ENCODE measurements at regions not wholly inside any gene's neighbourhood (a gene's known extent, or its start where the extent isn't known, plus 50 kb on each side); places are given as distances from the start of the nearest gene placed in this dataset.

DNA sequence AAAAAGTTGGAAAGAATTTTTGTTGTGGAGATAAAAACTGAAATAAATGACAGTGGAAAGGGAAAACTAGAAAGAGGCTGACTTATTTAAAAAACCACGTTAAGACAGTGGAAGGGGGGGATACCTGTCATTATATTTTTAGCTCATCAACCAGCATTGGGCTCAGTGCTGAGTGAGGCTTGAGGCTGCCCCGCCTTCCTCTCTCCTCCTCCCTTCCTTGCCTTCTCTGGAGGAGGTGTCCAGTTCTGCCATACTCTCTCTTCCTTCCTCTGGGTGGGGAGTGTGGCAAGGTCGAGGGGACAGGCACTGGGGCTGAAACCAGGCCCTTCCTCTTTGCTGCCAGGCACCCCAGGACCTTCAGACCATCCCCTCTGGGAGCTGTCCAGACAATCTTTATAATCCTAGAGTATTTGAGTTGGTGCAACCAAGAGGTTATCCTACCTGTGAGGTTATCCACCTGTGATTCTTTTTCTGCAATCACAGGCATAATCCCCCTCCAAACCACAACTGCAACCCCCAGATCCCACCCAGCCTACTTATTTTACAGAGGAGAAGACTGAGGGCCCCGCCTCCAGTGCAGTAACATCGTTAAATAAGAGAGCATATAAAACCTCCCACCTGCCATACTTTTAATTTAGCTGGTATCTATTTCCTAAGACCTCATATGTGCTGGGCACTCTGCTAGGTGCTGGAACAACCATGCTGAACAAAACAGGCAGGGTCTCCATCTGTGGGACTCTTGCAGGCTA lies 578.5 kb downstream of the BUD13 start:
- peak overlapping the region in 1 of 4 donors; percentile 52 for H3K4me3 ChIP-seq

DNA sequence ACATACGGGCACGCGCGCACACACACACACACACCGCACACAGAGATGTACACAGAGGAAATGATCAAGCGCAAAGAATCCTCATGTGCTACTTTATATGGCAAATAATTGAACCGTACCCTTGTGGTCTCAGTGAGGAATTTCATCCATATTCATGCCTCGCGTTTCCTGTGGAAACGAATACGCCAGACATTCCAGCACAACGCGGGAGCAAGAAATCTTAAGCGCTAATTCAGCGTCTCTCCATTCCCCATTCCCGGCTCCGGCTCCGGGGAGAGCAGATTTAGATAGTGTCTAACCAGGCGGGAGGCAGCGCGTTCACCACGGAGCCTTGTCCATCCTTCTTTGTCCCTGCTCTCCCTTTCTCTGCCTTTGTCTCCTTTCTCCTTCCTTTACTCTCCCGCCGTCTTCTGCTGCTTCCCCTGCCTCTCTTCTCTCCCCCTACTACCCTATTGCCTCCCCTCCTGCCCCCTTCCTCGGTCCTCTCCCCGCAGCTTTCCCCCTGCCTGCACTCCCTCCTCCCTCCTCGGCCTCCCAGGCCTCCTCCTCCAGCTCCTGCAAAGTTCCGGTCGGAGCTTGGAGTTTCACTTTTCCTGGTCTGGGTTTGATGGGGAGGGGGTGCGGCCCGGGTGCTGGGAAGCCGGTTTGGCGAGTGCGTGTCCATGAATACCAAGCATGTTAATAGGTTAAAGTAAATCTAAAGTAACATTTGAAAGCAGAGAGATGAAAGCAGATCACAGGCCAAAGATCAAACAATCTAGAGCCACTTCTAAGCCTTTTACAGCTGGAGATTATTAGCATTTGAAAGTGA lies 579.3 kb downstream of the BUD13 start:
- peaks cover 3 to 4% of the 10 kb centered on the region in 2 donors for H3K4me1 ChIP-seq
- no peak for TF ChIP-seq POLR2A (IDR thresholded peaks at IDR 0.05)
- TF ChIP-seq, protein P1, sequence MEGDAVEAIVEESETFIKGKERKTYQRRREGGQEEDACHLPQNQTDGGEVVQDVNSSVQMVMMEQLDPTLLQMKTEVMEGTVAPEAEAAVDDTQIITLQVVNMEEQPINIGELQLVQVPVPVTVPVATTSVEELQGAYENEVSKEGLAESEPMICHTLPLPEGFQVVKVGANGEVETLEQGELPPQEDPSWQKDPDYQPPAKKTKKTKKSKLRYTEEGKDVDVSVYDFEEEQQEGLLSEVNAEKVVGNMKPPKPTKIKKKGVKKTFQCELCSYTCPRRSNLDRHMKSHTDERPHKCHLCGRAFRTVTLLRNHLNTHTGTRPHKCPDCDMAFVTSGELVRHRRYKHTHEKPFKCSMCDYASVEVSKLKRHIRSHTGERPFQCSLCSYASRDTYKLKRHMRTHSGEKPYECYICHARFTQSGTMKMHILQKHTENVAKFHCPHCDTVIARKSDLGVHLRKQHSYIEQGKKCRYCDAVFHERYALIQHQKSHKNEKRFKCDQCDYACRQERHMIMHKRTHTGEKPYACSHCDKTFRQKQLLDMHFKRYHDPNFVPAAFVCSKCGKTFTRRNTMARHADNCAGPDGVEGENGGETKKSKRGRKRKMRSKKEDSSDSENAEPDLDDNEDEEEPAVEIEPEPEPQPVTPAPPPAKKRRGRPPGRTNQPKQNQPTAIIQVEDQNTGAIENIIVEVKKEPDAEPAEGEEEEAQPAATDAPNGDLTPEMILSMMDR (IDR thresholded peaks at IDR 0.05 in 4 of 5, conservative IDR thresholded peaks at IDR 0.05 in 1 of 5), result no peak
- peaks cover 23 to 29% (median 26%) of the 10 kb centered on the region in 3 donors for H3K27me3 ChIP-seq
- H3K36me3 ChIP-seq, result no peaks in the 10 kb centered on the region
- peak overlapping the region; percentile 33 to 52 (median 38) for H3K4me3 ChIP-seq
- peak overlapping the region in 1 of 4 donors; percentile 22 for H3K27ac ChIP-seq
- no peaks in the 10 kb centered on the region for H3K9me3 ChIP-seq
- in situ Hi-C loops (cut with MboI; ENCODE audit: low sequenced_read_pairs in 4 of 4) (no loop called here), intact Hi-C loops (cut with DNase I; ENCODE audit: low total_unique reads) (no loop called here)
- no peak for DNase-seq
- no peak for ATAC-seq

More for the DNA sequence above, 578.5 kb downstream of the BUD13 start:
- H3K4me1 ChIP-seq, result peaks cover 3 to 4% of the 10 kb centered on the region in 2 donors
- H3K27ac ChIP-seq, result no peak overlapping the region
- H3K27me3 ChIP-seq, result peaks cover 23 to 29% (median 26%) of the 10 kb centered on the region in 3 donors
- no peak for TF ChIP-seq POLR2A (IDR thresholded peaks at IDR 0.05)
- TF ChIP-seq, protein P1 (IDR thresholded peaks at IDR 0.05 in 4 of 5, conservative IDR thresholded peaks at IDR 0.05 in 1 of 5), result no peak
- intact Hi-C loops (cut with DNase I; ENCODE audit: low total_unique reads), result no loop called here
- H3K36me3 ChIP-seq, result no peaks in the 10 kb centered on the region
- DNase-seq, result no peak
- ATAC-seq, result no peak
- no peaks in the 10 kb centered on the region for H3K9me3 ChIP-seq
- in situ Hi-C loops (cut with MboI; ENCODE audit: low sequenced_read_pairs in 4 of 4), result no loop called here

DNA sequence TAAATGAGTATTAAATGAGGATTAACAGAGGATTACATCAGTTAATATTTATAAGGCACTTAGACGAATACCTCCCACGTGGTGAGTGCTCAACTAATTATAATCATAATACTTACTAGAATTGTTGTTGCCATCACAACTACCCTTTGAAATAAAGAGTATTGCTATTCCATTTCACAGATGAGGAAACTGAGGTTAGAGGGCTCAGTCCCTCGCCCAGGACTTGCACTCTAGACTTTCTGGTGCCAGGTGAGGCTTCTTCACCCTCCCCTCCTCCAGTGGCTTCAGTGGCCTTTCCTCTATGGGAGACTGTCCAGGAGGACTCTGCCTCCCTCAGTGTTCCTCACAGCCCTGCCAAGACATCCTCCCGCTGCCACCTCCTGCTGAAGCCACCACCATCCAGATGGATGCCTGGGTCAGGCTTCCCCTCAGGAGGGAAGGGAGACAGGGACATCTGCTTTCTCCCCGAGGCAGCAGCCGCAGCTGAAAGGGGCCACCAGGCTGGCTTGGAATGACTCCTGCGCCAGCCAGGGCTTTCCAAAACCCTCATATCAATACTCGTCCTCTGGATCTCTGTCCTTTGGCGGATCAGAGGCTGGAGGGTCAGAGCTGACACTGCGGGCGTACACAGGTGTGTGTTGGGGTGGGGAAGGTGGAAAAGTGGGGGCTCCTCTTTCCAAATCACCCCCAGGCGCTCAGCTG lies 580.1 kb downstream of the BUD13 start:
- Histone ChIP-seq H3K9me3 (no peaks in the 10 kb centered on the region), H3K36me3 (no peaks in the 10 kb centered on the region), H3K27me3 (peaks cover 23 to 29% (median 26%) of the 10 kb centered on the region in 3 donors), H3K4me1 (peaks cover 3 to 4% of the 10 kb centered on the region in 2 donors), H3K4me3 (peak overlapping the region in 3 of 4 donors; percentile 33 to 52 (median 38)), H3K27ac (no peak overlapping the region)
- in situ Hi-C loops (cut with MboI; ENCODE audit: low sequenced_read_pairs in 4 of 4) (no loop called here), intact Hi-C loops (cut with DNase I; ENCODE audit: low total_unique reads) (no loop called here)
- TF ChIP-seq, protein P1 (IDR thresholded peaks at IDR 0.05 in 4 of 5, conservative IDR thresholded peaks at IDR 0.05 in 1 of 5), result no peak
- no peak for TF ChIP-seq POLR2A (IDR thresholded peaks at IDR 0.05)
- DNase-seq (no peak), ATAC-seq (no peak)

DNA sequence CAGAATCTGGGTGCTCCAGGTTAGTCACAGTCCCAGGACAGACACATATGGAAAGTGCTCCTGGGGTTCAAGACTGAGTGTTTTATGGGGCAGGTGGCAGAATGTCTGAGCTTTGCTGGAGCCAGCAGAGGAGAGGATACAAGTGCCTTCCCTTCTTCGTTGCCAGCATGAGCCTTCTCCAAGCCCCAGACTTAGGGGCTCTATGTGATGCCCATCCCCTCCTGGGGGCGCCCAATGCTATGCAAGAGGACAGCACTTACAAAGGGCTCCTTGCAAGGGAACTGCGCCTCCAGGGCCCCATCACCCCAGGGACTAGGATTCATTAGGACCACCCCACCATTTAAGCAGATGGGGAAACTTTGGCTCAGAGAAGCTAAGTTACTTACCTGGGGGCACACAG lies 581.9 kb downstream of the BUD13 start:
- H3K4me3 ChIP-seq, result no peak overlapping the region
- peaks cover 3 to 4% of the 10 kb centered on the region in 2 donors for H3K4me1 ChIP-seq
- no peak overlapping the region for H3K27ac ChIP-seq
- no peak for ATAC-seq
- H3K9me3 ChIP-seq, result no peaks in the 10 kb centered on the region
- TF ChIP-seq, protein P1 (IDR thresholded peaks at IDR 0.05 in 4 of 5, conservative IDR thresholded peaks at IDR 0.05 in 1 of 5), result no peak
- TF ChIP-seq POLR2A (IDR thresholded peaks at IDR 0.05), result no peak
- in situ Hi-C loops (cut with MboI; ENCODE audit: low sequenced_read_pairs in 4 of 4) (no loop called here), intact Hi-C loops (cut with DNase I; ENCODE audit: low total_unique reads) (no loop called here)
- no peak for DNase-seq
- no peaks in the 10 kb centered on the region for H3K36me3 ChIP-seq
- peaks cover 23 to 29% (median 26%) of the 10 kb centered on the region in 3 donors for H3K27me3 ChIP-seq

Measured in gastrocnemius medialis (tissue), 4 donors.